ENCODE measurements at regions not wholly inside any gene's neighbourhood (a gene's known extent, or its start where the extent isn't known, plus 50 kb on each side); places are given as distances from the start of the nearest gene placed in this dataset.
"Not testable (repeated sequence)": the region's sequence is repeated elsewhere in the genome, so short reads cannot be mapped to it uniquely, and the experiment has no call there.

DNA sequence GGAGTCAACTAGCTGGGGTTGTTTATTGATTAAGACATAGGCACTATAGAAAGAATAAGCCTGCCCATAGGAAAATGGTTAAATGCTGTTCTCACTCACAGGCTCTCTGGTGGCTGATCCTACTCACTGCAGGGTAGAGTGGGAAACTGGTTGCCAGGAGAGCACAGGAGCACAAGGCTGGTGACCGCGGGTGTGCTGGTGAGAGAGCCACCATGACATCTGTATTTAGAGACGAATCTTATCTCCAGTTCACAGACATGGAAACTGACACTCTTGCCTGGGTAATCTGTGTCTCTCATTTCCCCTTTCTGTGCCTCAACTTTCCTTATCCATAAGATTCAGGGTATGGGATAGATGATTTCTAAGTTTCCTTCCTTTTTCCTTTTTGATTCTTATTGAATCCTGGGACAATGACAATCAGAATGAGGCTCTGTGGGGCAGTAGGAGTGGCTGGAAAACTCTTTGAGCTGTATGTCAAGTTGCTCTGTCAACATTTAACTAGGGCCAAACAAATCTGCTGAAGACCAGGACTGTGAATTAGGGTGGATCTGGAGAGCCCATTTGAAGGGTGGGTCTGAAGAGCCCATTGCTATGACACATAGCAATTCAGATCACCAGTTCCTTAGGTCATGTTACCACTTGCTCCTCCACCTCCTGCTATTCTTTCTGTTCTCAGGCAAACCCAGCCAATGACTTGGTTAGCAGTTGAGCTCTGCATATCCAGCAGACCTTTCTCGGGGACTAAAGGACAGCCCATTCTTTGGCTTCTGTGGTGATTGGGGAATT lies 286.1 kb upstream of the TBL1XR1 start:
- no peak for DNase-seq

DNA sequence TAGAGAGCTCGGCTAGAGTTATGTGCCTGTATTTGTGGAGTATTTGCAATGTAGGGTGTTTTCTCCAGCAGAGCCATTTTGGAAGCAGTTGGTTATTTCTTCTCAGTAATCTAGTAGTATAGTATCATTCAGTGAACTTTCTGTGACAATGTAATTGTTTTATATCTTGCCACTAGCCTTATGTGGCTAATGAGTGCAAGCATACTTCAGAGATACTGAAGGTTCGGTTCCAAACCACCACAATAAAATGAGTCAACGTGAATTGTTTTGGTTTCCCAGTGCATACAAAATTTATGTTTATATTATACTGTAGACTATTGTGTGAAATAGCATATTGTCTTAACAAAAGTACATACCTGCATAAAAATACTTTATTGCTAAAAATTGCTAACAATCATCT lies 286.9 kb upstream of the TBL1XR1 start:
- DNase-seq, result no peak

DNA sequence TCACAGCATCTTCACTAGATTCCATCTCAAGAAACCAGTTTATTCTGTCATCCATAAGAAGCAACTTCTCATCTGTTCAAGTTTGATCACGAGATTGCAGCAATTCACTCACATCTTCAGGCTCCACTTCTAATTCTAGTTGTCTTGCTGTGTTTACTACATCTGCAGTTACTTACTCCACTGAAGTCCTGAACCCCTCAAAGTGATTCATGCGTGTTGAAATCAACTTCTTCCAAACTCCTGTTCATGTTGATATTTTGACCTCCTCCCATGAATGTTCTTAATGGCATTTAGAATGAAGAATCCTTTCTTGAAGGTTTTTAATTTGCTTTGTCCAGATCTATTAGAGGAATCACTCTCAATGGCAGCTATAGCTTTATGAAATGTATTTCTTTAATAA lies 287.6 kb upstream of the TBL1XR1 start:
- no peak for DNase-seq

DNA sequence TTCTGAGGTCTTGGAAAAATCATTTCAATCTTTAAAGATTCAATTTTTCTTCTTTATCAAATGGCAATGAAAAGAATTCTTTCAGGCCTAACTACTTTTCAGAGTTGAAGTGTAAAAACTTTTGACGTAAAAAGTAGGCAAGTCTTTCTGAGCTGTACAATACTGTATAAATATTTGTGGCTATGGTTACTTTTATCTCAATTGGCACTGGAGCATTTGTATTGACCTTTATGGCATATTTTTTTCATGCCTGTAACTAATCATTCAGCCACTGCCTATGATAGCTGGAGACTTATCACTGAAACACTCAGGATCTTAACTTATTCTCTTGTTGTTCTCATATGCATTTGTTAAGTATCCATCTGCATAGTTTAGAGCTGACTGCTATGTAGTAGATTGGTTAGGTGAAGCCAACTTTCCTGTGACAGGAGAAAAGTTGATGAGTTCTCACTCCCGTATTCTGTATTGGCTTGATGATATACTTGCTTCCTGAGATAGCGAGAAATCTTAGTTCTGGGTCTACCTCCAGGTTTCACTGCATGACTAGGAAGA lies 290.4 kb upstream of the TBL1XR1 start:
- no peak for DNase-seq

DNA sequence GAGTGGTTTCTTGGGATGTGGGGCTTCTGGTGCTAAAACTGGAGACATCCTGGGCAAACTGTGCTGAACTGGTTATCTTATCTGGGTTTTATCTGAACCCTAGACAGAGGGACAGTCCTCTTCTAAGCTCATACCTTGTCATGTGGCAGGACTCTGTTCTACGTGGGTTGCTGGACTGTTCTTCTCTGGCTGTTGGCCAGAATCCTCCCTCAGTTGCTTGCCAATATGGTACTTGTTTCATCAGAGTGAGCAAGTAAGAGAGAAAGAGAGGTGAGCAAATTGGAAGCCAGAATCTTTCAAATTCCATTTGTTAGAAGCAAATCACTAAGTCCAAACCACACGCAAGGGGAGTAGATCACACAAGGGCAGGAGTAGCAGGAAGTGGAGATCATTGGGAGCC lies 291.5 kb upstream of the TBL1XR1 start:
- DNase-seq, result no peak

DNA sequence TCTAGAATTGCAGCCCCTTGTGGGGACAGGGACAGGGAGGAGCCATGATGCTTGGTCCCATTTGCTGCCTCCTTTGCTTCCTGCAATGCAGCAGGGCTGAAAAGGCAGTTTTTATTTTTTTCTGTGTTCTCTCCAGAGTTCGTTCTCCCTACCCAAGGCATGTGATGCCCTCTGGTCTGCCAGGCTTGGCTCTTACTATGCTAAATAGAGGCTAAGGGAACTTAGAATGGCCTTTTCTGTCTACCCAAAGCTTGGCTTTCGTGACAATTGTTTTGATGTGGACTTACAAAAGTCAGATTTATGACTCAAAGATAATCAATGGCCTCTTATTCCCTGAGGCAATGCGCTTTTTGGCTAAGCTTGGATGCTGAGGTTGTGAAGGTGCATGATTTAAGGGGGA lies 293.3 kb upstream of the TBL1XR1 start:
- DNase-seq, result no peak

DNA sequence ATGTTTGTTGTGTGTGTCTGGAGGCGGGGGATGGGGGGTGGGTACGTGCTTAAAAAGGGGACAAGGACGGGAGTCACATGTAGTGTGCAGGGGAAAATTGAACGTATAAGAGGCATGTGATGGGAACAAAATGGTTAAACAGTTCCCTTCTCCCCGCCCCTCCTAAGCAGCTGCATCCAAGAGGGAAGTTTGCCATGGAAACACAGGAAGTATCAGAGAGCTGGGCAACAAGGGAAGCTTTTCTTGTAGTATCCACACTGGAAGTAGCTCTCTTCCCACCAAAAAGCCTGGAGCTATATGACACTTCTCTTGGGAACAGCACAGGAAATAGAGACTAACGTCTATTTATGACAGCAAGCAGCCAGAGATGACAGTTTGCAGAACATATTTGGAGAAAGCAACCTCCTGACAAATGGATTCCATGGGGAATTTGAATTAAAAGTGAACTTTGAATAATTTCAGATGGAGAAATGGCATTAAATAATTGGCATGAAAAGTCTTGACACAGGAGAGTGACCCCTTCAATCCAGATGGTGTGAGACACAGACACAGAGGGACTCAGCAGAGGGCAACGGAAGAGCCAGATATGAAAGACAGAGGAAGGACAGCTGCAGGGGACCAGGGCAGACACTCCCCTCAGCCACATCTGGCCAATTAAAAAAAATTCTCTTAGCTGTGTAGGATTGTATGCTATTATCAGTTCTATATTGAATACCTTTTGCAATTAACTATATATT lies 294.2 kb upstream of the TBL1XR1 start:
- DNase-seq, result no peak

DNA sequence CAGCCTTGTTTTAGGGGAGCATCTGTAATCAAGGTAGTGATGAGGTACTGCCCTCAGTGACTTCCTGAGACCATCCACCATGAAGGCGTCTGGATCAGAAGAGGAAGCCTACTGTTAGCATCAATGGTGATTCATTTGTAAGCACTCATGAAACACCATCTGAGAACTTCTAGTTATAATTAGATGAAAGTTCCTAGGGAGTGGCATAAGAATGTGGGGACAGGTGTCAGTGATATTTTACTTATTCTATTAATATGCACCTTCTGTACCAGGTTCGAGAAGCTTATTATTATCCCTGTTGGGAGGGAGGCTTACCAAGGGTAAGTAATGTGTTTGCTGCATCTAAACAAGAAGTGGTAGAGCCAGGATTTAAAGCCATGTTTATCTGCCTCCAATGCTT lies 295.8 kb upstream of the TBL1XR1 start:
- DNase-seq, result no peak

DNA sequence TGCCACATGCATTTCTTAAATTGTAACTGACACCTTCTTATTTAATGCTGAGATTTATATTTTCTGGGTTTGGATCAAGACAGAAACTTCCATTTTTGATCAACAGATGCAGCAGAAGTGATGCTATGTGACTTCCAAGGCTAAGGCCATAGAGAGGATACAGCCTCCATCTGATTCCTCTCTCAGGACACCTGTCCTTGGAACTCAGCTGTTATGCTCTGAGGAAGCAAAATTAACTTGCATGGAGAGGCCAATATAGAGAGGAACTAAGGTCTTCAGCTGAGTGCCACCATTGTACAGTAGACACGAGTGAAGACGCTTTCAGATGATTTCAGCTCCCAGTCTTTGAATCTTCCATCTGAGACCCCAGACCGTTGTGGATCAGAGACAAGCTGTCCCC lies 296.9 kb upstream of the TBL1XR1 start:
- DNase-seq, result no peak

DNA sequence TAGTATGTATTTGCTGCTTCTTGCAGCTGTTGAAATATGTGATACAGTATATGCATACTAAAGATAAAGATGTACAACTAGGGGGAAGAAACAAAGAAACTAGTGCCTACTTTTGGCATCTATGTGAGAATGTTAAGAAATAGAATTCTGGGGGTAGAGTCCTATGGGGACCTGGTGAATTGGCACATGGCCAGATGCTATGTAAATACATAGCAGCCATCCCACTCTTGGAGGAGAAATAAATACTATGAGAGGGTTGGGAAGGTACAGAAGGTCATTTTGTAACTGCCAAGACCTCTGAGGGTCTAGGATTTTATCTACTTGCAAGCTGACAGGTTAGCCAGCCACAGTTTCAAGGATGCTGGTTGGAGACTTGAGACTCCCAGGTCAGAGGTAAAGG lies 298.3 kb upstream of the TBL1XR1 start:
- DNase-seq, result no peak

DNA sequence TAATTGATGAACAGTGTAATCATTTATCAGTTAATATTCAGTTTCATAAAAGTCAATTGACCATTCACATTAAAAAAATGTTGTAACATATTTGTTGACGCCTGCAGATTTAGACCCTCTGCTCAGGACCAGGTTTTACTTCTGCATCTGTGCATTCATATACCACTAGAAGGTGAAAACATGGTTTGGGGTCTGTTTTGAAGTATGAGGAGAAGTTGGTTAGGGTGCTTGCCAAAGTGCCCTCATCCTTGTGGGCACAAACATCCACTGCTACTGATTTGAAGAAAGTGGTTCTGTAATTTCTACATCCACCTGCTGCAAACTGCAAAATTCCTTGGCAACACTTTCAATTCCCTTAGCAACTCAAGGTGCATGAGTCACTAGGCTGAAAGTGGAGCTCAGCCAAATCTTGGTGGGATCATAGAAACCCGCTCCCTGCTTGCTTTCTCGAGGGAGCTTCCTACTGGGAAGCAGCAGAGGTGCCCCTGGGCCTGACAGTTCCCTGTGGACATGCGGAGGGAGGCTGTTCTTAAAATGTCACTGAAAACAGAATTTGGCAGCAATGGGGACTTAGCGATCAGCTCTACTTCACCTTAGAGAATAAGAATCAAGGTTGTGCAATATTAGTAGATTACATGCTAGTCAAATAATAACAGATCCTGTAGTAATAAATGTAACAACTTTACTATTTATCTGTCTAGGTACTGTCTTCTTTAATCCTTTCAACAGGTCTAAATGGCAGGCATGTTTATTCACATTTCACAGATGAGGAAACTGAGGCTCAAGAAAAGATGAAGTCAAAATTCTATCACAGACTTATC lies 301.0 kb upstream of the TBL1XR1 start:
- no peak for DNase-seq

DNA sequence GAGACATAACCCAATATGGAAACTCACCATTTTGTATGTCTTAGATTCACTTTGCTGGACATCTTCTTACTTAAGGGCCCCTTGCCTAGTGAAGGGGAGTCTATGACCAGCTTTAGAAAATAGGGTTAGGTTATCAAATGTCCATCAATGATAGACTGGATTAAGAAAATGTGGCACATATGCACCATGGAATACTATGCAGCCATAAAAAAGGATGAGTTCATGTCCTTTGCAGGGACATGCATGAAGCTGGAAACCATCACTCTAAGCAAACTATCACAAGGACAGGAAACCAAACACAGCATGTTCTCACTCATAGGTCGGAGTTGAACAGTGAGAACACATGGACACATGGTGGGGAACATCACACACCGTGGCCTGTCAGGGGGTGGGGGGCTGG lies 301.8 kb upstream of the TBL1XR1 start:
- not testable (repeated sequence) for DNase-seq

DNA sequence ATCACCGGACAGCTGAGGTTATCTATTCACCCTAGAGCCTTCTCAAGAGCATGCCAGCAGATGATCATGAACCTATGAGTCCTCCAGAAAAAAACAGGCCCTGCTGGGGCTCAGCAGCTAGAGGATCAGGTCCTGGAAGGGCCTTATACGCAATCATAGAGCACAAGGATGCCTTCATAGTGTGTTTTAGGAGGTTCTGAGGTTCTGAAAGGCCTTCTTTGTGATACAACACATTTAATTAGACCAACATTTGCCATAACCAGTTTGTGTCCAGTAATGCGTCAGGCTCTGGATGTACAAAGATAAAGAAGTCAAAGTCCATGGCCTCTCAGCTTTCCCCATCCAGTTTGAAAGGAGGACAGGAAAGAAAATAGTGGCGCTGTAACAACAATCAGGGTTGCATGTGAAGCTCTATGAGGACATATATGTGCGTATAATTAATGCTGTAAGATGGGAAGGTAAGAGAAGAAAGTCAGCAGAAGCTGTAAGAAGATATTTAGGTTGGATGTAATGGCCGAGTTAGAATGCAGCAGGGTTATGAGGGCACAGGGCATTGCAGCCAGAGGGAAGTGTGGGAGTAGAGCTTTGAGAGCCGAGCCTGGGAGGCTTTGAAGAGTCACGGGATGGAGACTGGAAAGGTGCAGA lies 302.6 kb upstream of the TBL1XR1 start:
- DNase-seq, result no peak

DNA sequence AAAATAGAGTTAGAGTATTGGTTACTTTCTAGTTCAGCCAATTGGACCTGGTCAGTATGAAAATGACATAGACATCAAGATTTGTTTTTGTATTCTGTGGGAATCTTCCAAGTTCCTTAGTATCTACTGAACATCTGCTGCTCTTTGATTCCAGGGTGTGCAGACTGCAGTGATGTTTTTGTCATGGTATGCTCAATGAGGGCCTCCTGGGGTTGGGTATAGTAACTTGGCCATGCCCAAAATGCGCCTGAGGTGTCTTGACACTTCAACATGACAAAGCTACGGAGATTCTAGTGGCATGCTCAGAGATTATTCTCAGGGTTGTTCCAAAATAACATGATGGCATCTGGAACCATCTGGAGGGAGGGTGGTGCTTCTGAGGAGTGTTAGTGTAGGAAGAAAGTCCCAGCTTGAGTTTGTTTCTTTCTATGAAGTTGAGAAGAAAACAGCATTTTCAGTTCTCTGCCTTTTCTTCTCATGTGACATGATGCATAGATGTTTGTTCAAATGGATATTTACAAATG lies 313.5 kb upstream of the TBL1XR1 start:
- DNase-seq, result no peak

DNA sequence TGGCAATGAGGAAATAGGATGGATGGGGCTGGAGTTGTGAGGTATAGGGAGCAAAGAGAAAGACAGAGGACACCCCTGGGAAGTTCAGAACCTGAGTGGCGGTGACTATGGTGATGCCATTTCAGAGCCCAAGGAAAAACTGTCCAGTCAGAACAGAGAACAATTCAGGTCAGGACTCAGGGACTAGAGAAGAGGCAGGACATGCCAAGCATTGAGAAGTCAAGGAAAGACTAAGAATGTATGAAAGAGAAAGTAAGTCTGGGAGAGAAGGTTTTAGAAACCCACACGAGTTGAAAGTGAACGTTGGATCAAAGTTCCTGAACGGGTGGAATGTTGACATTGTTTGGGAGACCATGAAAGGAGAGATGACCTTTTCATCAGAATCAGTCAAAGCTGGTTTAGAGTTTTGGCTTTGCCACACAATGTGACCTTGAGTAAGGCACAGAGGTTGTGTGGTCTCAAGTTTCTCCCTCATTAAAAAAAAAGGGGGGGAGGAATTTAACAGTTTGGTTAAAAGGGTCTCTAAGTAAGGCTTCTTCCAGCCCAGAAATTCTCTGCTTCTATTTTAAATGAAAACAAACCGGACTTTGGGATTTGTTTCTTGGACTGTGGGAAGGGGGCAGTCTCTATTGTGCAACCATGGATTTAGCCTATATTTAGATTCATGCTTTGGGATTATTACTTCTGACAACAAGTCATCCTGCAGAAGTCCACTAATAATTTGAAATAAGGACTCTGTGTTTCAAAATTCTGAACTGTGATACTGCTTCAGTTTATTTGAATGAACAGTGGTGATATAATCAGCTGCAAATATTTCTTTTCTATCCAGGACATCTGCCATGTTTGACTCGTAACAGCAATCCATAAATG lies 315.9 kb upstream of the TBL1XR1 start:
- no peak for DNase-seq

DNA sequence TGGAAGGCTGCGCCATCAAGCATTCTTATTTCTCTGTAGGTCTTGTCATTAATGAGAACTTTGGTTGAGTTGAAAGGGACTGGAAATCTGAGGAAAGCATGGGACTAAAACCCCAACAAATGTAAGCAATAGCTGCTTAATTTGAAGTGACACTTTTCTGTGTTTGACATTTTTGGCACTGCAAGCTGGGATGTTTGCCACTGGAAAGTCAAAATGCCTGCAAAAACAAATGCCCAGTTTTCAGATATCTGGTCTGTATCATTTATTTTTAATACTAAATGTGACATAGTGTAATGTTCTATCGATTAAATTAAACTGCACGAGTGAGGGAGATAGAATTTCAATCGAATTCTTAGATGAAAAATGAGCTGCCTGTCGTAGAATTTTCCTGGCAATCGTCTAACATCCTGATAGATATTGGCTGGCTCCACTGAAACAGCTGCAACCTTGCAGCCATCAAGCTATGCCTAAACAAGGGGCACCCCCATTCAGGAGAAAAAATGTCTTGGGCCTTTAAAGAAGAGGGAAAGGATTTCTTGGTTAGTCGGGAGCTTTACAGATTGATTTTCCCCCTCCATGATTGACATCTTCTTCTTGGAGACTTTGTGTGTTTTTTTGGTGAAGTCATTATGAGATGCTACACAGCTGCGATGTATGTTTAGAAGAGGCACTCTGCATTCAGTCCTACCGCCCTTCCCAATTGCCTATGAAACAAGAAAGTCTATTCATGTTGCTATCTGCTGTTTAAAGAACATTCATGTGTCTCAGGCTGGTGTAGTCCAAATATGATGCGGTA lies 316.7 kb upstream of the TBL1XR1 start:
- no peak for DNase-seq

DNA sequence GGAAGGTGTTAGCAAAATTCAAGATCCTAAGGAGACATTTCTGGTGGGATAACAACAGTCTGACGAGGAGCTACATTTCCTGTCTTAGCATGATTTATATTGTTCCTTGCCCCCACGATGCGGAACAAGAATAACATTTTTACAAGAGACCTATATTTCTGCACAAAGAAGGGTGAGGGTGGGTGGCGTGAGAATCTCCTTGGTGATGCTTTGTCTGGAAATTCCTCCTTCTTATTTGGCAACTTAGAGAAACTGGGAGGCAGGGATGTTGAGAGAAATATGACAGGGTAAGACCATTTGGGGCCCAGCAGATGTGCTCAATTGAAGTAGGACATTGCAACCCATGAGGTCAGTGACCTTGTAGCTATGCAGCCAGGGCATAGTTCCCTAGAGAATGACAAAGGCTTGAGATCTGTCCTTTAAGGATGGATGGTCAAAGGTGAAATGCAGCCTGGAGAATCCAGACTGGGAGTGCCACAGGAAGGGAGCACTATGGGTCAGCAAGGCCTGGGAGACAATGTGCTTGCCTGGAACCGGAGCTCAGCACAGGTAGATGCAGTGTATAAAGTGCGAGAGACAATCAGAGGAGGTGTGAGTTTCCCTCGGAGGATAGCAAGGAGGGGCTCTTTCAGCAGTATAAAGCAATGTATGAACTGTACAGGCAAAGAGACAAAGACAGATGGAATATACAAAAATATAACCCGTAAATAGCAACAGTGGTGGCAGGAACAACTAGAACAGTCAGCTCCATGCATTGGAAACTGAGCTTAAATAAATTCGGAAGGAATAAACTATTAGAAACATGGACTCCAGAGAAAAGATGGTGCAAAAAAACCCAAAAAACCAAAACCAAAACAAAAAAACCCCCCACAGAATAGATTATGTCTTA lies 317.6 kb upstream of the TBL1XR1 start:
- DNase-seq, result no peak

DNA sequence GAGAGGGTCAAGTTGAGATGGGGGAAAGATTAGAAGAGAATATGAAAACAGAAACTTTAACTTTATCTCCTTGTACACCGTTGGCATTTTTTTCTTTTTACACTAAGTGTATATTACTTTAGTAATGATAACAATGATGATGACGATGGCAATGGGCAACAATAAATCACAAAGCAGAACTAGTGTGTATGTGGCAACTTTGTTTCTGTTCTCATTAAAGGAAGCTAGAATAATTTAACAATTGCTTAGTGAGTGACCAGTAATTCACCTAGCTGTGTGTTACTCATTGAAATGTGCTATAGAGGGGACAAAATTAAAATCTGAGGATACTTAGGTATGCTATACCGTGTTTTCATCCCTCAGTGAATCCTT lies 318.5 kb upstream of the TBL1XR1 start:
- no peak for DNase-seq

DNA sequence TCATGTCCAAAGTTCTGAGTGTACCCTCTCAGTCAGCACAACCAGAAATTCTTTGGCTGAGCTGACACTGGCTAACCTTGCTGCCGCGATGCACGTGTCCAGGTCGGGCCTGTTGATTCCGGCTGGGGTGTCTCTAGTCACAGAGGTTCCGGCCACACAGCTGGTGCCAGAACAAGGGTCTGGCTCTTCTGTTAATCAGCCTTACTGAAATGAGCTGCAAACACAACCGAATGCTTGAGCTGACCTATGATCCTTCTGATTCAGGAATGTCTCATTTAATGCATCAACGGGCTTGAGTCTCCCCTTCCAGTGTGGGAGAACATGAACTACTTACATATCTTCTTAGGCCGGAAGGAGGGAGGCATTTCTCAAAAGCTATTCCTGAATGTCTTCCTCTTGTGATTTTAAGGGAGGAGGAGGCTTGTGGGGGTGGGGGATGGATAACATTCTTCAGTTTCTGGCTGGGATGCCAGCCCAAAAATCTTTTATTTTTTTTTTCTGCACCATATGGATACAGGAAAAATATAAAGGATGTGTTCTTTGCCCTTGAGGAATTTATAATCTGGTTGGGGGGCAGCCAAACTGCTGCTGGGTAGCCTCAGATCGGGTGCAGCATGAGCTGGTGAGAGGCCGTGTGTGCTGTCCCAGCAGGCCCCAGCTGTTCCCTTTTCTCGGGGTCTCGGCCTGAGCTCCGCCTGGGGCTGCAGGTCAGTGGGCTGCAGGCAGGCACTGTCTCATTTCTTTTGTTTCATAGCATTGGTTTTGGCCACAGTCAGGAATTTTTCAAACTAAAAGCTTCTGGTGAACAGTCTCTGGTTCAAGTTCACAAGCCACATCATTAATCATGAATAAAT lies 319.1 kb upstream of the TBL1XR1 start:
- DNase-seq, result no peak
